ENCODE measurements at regions not wholly inside any gene's neighbourhood (a gene's known extent, or its start where the extent isn't known, plus 50 kb on each side); places are given as distances from the start of the nearest gene placed in this dataset.

- TF ChIP-seq CTCF (IDR thresholded peaks at IDR 0.05) (no peak), POLR2A (IDR thresholded peaks at IDR 0.05) (no peak), POLR2AphosphoS5 (IDR thresholded peaks at IDR 0.05) (no peak), EP300 (IDR thresholded peaks at IDR 0.05) (no peak)
Measured at GRCh38 chr22:48096411-48096810, 1334.0 kb downstream of the TBC1D22A start.
